ENCODE measurements at regions not wholly inside any gene's neighbourhood (a gene's known extent, or its start where the extent isn't known, plus 50 kb on each side); places are given as distances from the start of the nearest gene placed in this dataset.

- TF ChIP-seq POLR2A (IDR thresholded peaks at IDR 0.05), result no peak
- TF ChIP-seq CTCF (IDR thresholded peaks at IDR 0.05), result no peak
Observed at GRCh38 chr3:106025151-106025722, 156.4 kb upstream of the CBLB start.
